Pons (tissue), 1 donor: ENCODE measurements at regions not wholly inside any gene's neighbourhood (a gene's known extent, or its start where the extent isn't known, plus 50 kb on each side); places are given as distances from the start of the nearest gene placed in this dataset.

Experiments used
- DNase-seq: peaks from one replicate; pipeline ENCODE4 v3.0.0-alpha.2; 2016; ENCODE audit warnings: low spot score

DNA sequence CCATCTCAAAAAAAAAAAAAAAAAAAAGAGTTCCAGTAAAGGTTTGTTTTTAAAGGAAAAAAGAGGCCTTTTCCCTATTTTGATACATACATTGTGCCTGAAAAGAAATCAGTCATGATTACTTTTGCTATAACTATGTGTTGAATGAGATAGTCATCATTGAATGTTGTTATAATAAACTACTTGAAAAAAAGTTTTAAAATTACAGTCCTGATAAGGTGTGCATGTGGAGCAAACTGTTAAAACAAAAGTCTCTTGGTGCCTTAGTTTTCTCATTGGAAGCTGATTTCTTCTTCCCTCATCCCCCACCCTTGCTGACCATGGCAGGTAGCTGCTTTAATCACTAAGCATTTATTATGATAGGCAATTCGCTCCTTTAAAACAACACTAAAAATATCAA is 172.3 kb upstream of the TBCA start:
- DNase-seq, result no peak

DNA sequence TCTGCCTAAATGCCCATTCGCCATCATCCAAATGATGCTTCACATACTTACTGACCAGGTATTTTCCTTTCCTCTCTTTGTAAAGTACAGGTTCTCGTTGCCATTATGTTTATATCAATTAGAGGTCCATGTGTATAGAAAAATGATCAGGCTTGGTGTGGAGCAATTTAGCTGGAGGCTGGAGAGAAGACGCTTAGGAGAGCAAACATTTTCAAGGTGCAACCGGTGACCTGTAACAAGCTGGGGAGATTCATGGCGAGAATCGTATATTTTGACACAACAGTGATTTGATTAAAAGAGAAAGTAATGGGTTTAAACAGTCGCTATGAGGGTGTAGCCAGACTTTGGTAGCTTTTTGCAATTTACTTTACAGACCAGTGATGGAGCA is 170.9 kb upstream of the TBCA start:
- no peak for DNase-seq

DNA sequence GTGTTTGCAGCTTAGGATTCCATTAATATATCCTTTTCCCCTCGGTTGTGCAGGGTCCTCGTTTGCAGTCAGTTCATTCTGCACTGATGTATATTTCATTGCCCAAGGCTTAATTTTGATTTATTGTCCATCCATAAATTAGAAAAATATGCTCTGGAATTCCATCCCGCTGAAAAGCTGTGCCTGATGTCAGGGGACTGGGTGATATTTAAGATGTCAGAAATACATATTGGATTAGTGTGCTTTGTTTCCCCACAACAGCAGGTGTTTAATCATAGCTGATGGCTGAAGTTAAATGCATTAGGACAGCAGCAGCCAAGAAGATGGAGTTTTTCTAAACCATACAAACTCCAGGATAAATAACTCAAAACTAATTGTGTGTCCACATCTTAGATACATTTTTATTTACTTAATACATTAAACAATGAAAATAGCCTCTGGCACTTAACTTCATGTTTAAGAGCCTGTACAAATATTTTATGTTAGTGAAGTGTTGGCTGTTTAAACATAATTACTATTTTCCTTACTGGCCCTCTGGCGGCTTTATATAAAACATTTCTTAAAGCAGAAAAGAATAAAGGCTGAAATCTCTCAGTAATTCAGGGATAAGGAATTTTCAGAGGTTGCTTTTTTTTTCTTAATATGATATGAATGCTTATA is 170.4 kb upstream of the TBCA start:
- DNase-seq, result no peak

DNA sequence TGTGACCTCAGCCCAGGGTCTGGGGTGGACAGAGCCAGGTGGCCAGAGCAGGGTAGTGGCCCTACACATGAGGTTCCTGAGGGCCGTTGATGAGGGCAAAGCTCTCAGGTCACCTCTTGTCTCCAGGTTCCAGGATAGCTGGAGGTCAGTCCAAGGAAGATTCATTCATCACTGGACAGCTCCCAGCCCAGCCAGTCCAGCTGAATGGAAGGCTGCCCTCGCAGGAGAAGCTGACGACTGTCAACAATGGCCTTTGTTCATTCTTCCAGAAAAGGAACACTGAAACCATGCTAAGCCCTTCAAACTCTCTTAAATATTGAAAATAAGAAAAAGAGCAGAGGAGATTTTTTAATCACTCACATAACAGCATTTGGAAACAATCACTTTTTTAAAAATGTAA is 169.7 kb upstream of the TBCA start:
- DNase-seq, result peak; percentile 93

DNA sequence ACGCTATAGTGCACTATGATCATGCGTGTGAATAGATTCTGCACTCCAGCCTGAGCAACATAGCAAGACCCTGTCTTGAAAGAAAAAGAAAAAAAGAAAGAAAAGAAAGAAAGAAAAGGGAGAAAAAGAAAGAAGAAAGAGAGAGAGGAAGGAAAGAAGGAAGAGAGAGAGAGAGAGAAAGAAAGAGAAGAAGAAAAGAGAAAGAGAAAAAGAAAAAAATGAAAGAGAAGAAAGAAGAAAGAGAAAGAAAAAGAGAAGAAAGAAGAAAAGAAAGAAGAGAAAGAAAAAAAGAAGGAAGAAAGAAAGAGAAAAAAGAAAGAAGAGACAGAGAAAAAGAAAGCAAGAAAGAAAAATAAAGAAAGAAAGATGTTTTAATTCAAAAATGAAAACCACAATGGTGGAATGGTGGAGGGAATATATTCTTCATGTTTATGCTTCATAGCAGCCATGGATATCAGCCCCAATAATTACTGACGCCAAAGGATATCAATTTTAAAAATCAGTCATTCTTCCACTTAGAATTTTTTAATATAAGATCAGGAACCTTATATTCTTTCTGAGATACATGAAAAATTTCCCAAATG is 168.7 kb upstream of the TBCA start:
- no peak for DNase-seq

DNA sequence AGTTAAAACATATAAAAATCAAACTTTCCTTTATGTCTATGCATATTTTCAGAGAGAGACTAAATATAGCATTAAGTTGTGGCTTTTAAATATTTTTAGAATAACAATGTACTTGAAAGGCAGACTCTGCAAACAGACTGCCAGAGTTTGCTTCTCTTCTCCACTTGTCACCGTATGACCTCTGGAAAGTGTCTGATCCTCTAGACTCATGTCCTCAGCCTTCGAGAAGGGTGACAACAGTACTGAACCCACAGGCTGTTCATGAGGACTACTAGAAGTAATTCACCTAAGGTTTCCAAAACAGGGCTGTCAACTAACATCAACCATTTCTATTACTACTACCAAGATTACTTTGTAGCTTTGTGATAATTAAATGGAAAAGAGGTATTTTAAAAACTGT is 167.7 kb upstream of the TBCA start:
- no peak for DNase-seq

DNA sequence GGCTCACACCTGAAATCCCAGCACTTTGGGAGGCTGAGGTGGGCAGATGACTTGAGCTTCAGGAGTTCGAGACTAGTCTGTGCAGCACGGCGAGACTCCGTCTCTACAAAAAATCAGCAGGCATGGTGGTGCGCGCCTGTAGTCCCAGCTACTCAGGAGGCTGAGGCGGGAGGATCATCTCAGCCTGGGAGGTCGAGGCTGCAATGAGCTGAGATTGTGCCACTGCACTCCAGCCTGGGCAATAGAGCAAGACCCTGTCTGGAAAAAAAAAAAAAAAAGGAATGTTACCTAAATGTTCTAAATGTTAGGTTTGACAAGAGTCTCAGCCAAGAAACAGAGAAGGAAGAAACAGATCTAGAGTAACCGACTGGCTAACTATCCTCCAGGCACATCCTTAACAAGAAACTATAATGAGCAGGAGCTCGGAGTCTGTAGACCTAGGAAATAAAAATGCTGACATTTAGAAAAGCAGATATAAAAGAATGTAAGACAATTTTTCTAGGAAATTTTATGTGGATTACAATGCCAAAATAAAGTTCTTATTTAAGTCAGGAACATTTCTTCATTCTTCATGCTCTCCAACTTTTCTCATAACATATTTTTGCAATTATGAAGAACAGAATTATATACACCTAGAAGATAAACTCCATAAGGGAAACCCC is 166.6 kb upstream of the TBCA start:
- DNase-seq, result no peak

DNA sequence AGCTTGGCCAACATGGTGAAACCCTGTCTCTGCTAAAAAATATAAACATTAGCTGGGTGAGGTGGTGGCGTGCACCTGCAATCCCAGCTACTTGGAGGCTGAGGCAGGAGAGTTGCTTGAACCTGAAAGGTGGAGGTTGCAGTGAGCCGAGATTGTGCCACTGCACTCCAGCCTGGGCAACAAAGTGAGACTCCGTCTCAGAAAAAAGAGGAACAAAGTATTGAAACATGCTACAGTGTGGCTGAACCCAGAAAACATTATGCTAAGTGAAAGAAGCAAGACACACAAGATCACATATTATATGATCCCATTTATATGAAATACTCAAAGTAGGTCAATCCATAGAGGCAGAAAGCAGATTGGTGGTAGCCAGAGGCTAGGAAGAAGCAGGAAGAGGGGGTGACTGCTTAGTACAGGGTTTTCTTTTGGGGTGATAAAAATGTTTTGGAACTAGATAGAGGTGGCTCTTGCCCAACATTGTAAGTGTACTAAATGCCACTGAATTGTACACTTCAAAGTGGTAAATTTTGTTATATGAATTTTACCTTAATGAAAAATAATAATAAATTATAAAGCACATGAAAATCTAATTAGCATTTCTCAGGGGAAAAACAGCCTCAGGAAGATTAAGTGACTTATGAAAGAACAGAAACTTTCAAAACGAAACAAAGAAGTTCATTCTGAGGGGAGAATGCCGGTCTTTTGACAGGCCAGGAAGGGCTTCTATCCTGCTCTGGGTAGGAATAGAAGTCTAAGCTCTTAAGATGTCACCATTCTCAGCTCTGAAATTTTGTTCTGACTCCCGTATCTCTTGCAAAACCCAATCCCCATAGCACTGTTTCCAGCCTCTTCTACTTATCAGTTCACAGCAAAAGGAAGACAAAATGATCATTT is 161.1 kb upstream of the TBCA start:
- peak; percentile 47 for DNase-seq

DNA sequence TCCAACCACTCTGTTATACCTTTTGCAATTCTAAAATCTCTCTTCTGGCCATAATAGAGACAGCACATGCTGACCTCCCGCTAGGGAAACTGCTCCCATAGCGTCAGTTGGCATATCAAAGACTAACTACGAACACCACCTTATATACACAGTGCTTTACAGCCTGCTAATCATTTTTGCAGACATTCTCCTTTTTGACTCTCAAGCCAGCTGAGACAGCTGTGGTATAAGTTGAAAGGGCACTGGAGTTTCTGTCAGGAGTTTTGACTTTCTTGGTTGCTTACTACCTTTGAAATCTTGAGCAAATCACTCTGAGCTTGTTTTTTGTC is 160.2 kb upstream of the TBCA start:
- no peak for DNase-seq

DNA sequence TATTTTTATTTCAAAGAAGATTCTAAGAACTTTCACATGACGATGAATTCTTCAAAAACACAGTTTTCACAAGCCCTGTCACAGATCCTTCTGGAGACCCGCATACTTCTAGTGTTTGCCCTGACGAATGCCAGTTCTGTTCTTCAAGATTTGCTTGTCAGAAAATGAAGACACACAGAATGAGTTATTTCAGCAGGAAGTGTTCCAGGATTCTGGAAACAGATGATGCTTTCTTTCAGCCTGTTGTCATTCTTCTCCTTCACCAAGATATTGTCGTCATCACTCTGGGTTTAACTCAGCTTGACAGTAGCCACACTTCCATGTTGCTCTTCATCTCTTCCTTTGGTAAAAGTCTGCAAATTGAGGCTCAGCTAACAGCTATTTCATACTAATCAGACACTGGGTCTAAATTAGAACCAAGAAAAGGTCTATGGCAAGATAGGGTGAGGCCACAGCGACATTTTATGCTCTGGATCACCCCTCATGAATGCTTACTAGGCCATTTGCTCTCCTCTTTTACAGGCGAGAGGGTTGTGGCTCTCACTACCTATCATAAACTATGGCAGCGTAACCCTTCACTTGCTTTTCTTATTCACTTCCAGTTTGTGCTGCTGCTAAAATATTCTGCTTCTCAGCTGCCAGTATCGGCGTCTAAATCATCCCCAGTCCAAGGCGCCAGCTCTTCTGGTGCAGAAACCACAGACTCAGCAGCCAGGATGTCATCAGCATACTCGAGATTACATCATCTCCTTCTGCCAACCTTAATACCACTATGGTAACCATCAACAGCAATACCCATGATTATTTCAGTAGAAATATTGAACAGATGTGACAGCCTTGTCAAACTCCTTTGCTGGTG is 159.6 kb upstream of the TBCA start:
- no peak for DNase-seq

DNA sequence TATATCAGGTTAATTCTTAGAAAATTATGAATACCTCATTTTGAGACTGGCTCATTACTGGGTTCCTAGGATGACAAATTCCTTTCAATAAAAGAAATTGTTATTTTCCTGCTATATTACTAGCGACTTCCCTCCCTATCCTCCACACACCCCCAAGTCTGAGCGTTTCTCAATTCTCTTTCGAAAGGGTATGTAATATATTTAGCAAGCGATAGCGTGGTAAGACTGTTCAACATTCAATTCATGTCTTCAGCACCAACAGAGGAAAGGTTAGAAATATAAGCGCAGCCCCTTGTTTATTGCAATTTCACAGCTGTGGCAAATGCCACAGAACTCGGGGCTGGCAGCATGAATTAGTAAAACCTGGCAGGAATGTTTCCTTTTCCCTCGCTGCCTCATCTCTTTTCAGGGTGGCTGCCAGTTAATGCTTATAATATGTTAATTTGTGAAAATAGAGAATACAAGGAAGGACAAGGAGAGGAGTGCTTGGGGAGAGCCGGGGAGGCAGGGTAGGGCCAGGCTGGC is 152.7 kb upstream of the TBCA start:
- no peak for DNase-seq

DNA sequence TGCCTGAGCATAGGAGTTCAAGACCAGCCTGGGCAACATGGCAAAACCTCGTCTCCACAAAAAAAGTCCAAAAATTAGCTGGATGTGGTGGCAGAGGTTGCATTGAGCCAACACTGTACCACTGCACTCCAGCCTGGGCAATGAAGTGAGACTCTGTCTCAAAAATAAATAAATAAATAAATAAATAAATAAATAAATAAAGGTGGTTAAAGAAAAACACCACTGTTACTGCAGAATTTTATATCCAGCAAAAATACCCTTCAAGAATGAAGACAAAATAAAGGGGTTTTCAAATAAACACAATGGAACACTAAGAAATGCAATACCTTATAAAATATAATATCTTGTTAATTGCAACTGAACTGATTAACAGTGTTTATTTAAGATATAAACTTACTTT is 150.2 kb upstream of the TBCA start:
- DNase-seq, result no peak

DNA sequence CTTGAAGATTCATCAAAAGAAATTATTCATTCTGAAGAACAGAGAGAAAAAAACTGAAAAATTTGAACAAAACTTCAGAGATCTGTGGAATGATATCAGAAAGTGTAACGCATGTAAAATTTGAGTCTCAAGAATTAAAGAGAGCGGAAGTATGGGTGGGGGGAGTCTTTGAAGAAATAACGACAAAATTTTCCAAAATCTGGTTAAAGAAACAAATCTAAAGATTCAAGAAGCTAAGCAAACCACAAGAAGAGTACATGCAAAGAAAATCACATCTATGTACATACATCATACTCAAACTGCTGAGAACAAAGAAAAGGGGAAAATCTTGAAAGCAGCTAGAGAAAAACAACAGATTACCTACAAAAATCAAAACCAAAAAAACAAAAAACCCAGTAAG is 149.4 kb upstream of the TBCA start:
- no peak for DNase-seq

DNA sequence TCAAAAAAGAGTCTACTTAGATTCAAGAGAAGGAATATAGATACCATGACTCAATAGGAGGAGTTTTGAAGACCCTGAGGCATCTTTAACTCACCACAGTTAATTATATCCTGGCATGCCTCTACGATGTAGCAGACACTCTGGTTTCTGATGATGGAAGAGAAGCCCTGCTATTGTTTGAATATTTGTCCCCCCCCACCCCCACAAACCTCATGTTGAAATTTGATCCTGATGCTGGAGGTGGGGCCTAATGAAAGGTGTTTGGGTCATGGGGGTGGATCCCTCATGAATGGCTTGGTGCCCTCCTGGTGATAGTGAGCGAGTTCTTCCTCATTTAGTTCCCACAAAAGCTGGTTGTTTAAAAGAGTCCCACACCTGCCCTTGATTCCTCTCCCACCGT is 147.9 kb upstream of the TBCA start:
- no peak for DNase-seq

DNA sequence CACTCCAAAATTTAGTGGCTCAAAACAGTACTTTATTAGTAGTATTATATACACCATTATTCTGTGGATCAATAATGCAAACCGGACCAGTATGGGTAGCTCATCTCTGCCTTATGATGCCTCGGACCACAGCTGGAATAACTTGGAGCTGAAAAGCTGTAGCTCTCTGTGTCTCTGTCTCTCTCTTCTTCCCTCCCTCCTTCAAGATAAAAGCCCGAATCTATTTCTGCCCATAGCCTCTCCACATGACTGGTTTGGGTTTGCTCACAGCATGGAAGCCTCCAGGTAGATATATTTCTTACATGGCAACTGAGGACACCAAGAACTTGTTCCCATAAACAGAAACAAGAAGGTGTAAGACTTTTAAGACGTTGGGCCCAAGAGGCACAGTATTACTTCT is 147.5 kb upstream of the TBCA start:
- no peak for DNase-seq

DNA sequence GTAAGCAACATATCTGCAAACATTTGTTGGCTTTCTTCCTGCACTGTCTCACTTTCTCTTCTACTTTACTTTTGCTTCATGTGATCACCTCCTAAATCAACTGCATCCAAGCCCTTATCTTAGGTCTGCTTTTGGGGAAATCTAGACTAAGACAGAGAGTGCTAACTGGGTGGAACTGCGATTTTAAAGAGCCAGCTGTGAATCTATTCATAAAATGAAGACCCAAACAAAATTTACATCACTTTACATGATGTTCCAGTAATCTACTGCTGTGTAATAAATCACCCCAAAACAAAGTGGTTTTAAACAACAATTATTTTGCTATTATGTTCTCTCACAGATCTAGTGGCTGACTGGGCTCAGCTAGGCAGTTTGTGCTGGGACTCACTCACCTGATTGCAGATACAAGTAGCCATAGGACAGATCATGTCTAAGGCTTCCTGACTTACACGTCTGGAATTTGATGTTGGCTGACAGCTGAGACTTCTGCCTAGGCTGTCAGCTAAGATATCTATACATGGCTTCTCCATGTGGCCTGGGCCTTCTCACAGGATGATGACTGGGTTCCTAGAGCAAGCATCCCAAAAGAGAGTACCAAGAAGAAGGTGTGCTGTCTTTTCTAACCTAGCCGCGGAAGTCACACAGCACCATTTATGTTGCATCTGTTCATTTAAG is 145.1 kb upstream of the TBCA start:
- DNase-seq, result no peak

DNA sequence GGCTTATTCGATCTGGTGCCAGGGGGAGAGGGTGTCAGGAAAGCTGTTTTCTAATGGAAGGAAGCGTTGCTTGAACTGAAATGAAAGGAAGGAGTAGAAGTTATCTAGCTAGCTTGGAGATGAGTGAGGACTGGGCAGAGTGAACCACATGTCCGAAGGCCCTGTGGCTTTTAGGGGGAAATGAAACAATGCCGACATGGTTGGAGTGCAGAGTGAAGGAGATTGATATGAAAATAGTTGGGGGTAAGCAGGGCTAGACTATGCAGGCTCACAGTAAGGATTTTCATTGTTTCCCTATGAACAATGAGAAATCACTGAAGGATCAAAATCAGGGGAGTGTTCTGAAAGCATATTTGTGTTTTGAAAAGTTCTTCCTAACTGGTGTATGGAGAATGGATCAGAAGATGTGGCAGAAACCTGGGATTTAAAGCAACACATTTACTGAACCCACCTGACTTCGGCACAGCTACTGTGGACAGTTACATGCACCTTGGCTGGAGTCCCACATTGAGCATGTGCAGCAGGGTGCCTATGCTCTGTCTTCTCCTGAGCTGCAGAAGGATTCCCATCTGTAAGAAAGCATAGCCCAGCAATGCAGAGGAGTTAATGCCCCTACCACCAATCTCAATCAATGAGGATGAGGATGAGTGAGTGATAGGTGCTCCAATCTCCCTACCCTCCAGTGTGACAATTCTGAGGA is 144.4 kb upstream of the TBCA start:
- no peak for DNase-seq

DNA sequence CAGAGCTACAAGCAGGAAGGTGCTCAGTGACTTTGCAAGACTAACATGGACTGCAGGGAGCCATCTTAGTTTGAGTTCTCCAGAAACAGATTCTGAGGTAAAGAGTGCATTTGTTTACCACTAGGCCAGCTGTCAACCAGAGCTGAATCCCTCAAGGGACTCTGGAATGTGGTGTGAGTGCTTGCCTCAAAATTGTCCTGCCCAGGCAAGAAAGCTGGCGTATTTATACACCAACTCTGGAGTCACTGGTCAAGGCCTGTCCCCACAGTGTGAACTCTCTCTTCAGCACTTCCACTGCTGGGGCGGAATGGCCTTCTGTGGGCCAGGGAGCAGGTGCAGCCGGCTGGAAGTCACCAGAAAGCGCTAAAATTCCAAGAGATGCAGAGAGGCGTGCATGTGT is 139.2 kb upstream of the TBCA start:
- no peak for DNase-seq

DNA sequence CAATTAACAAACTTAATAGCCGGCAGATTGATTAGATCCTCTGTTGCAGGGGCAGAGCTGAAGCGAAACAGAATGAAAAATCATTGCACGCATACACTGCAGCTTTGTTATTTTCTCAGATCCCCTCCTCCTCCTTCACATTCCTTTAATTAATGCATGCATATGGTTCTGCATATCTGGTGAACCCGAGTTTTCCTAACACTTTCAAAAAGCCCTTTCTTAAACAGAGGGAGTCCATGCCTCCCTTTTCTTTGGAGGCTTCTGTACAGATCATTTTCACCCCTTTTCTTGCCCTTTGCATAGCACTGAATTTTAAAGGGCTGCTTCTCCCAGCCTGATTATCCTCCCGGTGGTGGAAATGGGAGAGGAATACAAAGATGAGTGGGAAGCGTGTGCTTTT is 136.6 kb upstream of the TBCA start:
- DNase-seq, result peak; percentile 39

DNA sequence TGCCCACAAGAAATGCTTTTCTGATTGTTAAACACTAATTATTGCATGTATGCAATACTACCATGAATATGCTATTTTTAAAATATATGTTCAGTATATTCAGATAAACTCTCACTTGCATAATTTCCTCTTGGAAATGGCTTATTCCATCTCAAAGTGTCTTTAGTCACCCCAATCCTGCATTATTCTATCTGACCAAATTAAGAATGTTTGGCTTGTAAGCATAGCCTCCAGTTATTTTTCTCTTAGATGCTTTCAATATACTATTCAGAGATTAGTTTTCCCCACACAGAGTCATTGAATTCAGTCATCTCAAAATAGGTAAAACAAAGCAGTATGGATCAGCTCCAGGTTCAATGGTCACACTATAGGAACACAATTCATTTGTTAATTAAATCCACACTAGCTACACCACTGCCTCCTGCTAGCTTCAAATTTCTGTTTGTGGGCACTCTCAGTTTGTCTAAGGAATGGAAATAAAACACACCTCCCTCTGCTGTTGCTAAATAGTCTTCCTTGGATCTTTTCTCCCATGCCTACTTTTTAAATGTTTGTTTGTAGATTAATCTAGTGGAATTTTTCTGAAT is 134.6 kb upstream of the TBCA start:
- no peak for DNase-seq
